ENCODE measurements at regions not wholly inside any gene's neighbourhood (a gene's known extent, or its start where the extent isn't known, plus 50 kb on each side); places are given as distances from the start of the nearest gene placed in this dataset.

DNA sequence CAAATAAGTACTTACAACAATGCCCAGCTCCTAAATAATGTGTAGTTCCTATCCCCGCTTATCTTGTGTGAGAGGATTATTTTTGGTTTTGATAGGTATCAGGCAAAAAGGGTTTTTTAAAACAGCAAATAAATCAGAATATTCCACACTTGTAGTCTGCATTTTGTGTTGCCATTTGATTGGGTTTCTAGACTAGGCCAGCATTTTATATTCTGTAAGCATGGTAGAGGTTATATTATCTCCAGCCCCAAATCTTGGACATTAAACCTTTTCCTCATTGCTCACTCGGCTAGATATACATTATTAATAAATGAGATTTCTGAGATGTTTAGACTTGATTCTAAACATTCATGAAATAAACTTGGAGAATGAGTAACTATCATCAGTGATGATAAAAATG lies 165.7 kb upstream of the C1orf21 start:
- H3K4me3 ChIP-seq (ENCODE audit: low read depth, low read length): no peak overlapping the region
- DNase-seq (ENCODE audit: low read depth): no peak
- no peak for TF ChIP-seq MAX (IDR thresholded peaks at IDR 0.05; ENCODE audit: low read depth, low read length)
- TF ChIP-seq POLR2A (IDR thresholded peaks at IDR 0.05; ENCODE audit: extremely low read depth, insufficient read length): no peak
- TF ChIP-seq MYC (IDR thresholded peaks at IDR 0.05; ENCODE audit: low read depth, low read length): no peak
- TF ChIP-seq CTCF (IDR thresholded peaks at IDR 0.05; ENCODE audit: low read depth, low read length): no peak

DNA sequence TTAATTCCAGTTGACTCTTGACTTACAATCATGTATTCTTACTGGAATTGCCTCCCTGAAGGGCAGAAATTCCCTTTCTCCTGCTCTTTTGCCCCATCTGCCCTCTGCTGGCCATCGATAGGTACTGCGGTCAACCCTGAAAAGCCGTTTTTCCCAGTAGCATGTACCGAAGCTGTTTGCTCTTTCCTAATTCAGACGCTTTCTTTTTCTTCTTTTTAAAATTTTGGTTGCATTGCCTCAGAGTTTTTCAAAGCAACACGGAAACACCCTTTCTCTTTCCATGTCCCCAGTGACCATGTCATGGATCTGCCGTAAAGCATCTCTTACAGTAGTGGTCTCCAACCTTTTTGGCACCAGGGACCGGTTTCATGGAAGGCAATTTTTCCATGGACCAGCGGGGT lies 164.2 kb upstream of the C1orf21 start:
- no peak overlapping the region for H3K4me3 ChIP-seq (ENCODE audit: low read depth, low read length)
- TF ChIP-seq CTCF (IDR thresholded peaks at IDR 0.05; ENCODE audit: low read depth, low read length) (peak; percentile 91), MAX (IDR thresholded peaks at IDR 0.05; ENCODE audit: low read depth, low read length) (no peak)
- DNase-seq (ENCODE audit: low read depth): peak; percentile 42

DNA sequence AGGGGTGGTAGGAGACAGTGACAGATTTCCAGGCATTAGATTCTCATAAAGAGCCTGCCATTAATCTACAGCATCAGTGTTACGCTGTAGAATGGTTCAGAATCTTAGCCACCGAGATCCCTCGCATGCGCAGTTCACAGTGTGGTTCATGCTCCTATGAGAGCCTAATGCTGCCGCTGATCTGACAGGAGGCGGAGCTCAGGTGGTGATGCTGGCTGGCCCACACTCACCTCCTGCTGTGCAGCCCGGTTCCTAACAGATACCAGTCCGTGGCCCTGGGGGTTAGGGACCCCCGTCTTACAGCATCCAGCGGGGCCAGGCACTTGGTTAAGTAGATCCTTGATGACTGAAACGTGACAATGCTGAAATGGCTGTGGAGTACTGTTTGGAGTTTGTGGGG lies 163.6 kb upstream of the C1orf21 start:
- TF ChIP-seq CTCF (IDR thresholded peaks at IDR 0.05; ENCODE audit: low read depth, low read length) (no peak), MYC (IDR thresholded peaks at IDR 0.05; ENCODE audit: low read depth, low read length) (no peak), MAX (IDR thresholded peaks at IDR 0.05; ENCODE audit: low read depth, low read length) (no peak), POLR2A (IDR thresholded peaks at IDR 0.05; ENCODE audit: extremely low read depth, insufficient read length) (no peak)
- DNase-seq (ENCODE audit: low read depth): no peak
- no peak overlapping the region for H3K4me3 ChIP-seq (ENCODE audit: low read depth, low read length)

GRCh38 chr1:184225283-184226099 lies 161.3 kb upstream of the C1orf21 start:
- no peak for TF ChIP-seq MYC (IDR thresholded peaks at IDR 0.05; ENCODE audit: low read depth, low read length)
- H3K4me3 ChIP-seq (ENCODE audit: low read depth, low read length): no peak overlapping the region
- no peak for DNase-seq (ENCODE audit: low read depth)

GRCh38 chr1:184226100-184226487 lies 160.7 kb upstream of the C1orf21 start:
- no peak overlapping the region for H3K4me3 ChIP-seq (ENCODE audit: low read depth, low read length)
- no peak for TF ChIP-seq CTCF (IDR thresholded peaks at IDR 0.05; ENCODE audit: low read depth, low read length)
- DNase-seq (ENCODE audit: low read depth): no peak

DNA sequence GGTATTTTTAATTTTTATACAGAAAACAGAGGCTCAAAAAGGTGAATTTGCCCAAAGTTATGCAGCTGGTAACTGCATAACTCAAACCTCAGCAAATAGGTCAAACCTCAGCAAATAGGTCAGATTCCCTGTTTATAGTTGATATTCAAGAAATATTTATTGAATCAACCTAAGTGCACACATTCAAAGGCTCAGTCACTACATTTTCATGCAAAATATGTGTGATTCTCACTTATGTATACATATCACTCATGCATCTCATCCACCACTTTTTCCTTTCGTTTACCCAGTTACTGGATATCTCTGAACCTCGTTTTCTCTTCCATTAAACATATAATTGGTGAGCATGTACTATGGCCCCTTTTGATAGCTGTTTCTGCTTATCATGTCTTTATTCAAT lies 158.3 kb upstream of the C1orf21 start:
- no peak for DNase-seq (ENCODE audit: low read depth)
- no peak overlapping the region for H3K4me3 ChIP-seq (ENCODE audit: low read depth, low read length)
- TF ChIP-seq POLR2A (IDR thresholded peaks at IDR 0.05; ENCODE audit: extremely low read depth, insufficient read length): no peak

- no peak overlapping the region for H3K4me3 ChIP-seq (ENCODE audit: low read depth, low read length)
- DNase-seq (ENCODE audit: low read depth): no peak
- TF ChIP-seq MAX (IDR thresholded peaks at IDR 0.05; ENCODE audit: low read depth, low read length) (no peak), MYC (IDR thresholded peaks at IDR 0.05; ENCODE audit: low read depth, low read length) (no peak), CTCF (IDR thresholded peaks at IDR 0.05; ENCODE audit: low read depth, low read length) (no peak), POLR2A (IDR thresholded peaks at IDR 0.05; ENCODE audit: extremely low read depth, insufficient read length) (no peak)
These were observed 149.2 kb upstream of the C1orf21 start for GRCh38 chr1:184237588-184237987.
